ENCODE measurements at regions not wholly inside any gene's neighbourhood (a gene's known extent, or its start where the extent isn't known, plus 50 kb on each side); places are given as distances from the start of the nearest gene placed in this dataset.

GRCh38 chr14:51552768-51553404, 98.8 kb upstream of the FRMD6 start:
- DNase-seq: no peak

DNA sequence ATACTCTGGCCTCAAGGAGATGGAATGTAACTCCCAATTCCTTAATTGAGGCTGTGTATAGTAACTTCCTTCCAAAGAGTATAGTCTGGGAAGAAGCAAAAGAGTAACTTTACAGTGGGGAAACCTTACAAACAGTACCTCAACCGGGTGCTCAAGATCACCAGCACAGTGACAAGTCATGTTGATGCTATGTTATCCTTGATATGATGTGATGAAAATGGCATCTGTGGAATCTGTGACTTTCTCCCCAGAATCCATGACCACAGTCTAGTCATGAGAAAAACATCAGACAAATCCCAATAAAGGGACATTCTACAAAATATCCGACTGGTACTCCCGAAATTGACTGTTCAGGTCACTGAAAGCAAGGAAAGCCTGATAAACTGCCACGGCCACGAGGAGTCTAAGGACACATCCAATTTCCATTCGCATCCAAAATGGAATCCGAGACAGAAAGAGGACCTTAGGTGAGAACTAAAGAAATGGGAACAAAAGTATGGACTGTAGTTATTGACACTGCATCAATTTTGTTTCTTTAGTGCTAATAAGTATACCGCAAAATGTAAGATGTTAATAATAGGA, 97.3 kb upstream of the FRMD6 start:
- DNase-seq: no peak

- no peak for DNase-seq
Measured at GRCh38 chr14:51554953-51555352, 96.8 kb upstream of the FRMD6 start.

GRCh38 chr14:51561141-51561540, 90.6 kb upstream of the FRMD6 start:
- no peak for DNase-seq

- no peak for DNase-seq
Measured at GRCh38 chr14:51562816-51563215, 88.9 kb upstream of the FRMD6 start.

DNA sequence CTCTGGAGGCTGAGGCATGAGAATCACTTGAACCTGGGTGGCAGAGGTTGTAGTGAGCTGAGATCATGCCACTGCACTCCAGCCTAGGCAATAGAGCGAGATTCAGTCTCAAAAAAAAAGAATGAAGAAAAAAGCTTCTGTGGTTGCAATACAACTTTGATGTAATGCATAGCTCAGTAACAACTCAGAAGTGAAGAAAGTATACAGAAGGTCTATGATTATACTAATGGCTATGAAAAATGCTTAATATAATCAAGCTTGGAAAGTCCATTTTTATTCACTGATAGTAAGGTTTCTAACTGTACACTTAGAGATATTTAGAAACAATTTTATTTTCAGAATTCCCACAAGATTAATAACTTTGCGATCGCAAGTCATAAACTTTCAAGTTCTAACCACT, 88.2 kb upstream of the FRMD6 start:
- DNase-seq: no peak

DNA sequence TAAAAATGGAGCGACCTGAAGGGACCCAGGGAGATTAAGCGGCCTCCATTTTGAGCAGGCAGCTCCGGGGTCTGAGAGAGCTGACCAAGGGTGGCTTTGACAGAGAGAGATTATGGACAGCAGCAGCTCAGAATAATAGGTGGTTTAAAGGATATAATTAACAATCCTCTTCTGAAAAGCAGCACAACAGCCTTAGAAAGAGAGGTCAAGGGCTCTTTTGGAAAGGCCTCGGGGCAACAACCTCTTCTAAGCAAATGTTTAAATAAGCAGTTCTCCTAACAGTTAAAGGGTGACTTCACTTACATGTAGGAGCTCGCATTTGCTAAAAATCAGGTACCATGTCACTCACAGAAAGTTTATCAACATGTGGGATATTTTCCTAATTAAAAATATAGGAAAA, 87.2 kb upstream of the FRMD6 start:
- no peak for DNase-seq

GRCh38 chr14:51564986-51565604, 86.6 kb upstream of the FRMD6 start:
- no peak for DNase-seq

GRCh38 chr14:51566831-51567582, 84.7 kb upstream of the FRMD6 start:
- no peak for DNase-seq

- no peak for DNase-seq
Measured at GRCh38 chr14:51568366-51568765, 83.3 kb upstream of the FRMD6 start.

DNA sequence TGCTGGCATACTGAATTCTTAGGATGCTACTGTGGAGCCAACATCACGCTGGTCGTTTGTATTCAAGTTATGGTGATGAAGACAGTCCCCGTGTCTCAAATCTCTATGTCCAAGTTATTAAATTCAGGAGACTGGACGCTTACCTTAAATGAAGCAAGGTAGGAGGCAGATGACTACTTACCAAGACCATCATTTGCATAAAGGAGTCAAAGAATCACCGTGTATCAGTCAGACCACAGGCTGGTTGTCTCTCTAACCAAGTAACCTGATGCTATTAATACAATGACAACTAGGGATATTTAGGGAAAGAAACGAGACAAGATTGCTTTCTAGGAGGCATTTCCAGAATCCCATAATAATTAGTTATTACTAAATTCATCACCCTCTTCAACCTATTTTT, 78.1 kb upstream of the FRMD6 start:
- DNase-seq: no peak

GRCh38 chr14:51574009-51574408, 77.7 kb upstream of the FRMD6 start:
- DNase-seq: no peak

DNA sequence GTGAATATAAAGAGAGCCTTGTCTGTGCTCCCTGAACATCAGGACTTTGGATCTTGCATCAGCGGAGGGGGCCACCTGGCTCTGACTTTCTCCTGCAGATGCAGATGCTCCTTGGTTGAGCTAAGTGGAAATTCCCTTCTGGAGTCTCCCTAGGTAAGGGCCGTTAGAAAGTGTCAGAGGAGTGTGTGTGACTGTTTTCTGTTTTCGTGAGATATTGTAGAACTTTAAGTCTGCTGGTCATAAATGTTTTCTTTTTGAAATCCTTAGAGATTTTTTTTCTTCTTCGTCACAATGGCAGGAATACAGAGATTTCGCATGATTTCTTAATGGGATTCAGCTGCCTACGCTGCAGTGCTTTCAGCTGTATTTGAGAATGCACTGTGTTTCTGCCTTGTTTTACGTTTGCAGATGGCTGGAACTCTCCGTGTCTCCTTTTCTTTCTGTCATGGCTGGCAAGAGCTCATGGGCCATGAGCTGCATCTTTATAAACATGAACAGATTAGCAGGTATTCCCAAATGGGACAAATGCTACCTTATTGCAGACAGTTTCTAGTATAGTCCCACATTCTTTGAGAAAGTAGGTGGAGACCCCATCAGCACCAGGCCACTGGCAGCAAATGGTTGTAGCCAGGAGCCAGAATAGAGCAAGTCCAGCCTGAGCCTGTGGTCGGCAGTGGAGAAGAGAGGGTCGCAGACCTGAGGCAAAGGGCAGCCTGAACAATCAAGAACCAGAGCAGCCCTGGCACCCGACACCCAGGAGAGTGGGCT, 76.2 kb upstream of the FRMD6 start:
- peak; percentile 35 for DNase-seq

- no peak for DNase-seq
Measured at GRCh38 chr14:51576117-51576430, 75.6 kb upstream of the FRMD6 start.

GRCh38 chr14:51576879-51577278, 74.8 kb upstream of the FRMD6 start:
- DNase-seq: no peak

DNA sequence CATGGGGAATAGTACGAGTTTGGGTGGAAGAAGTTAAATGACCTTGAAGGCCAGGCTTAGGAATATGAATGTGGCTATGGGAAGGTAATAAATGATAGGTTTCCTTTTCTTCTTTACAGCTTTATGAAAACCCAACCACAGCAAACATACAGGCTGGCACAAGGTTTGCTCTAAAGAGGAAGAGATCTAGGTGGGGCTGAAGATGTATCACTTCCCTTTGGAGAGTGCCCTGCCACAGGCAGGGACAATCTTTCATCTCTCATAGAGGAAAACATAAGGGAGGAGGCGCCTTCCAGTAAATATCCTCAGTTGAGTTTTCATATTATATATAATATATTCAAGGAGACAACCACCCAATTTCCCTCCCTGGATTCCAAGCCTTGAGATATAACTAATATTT, 72.9 kb upstream of the FRMD6 start:
- no peak for DNase-seq

DNA sequence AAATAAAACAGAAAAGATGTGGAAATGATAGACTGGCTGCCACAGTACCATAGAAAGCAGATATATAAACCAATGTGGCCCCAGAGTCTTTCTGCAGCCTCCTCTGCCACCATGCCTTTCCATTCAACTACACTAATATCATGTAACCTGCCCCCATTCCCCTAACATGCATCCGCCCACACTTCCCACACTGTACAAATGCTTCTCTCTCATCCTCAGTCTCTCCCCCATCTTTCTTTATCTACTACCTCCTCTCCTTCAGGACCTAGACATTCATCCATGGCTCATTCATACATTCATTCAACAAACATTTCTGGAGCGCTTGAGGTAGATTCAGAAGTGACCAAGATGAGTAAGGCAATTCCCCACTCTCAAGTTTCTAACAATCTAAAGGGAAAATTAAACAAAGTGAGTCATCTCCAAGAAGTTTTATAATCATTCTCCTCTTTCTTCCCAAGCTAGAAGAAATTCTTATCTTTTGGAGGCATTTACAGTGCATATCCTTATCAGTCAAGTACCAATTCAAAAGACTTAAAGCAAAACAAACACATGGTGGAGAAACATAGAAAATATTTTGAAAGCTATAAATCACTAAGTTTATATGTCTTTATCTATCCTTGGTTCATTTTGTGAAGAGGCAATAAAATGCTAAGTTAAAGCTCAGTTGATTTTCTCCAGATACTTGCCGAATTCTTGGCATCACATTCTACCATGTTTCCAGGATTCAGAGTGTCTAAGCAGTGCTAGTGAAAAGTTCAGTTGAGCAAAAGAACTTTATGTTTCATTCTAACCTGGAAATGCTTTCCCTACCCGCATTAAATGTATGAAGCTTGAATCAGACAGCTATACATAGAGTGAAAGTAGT, 70.5 kb upstream of the FRMD6 start:
- no peak for DNase-seq

DNA sequence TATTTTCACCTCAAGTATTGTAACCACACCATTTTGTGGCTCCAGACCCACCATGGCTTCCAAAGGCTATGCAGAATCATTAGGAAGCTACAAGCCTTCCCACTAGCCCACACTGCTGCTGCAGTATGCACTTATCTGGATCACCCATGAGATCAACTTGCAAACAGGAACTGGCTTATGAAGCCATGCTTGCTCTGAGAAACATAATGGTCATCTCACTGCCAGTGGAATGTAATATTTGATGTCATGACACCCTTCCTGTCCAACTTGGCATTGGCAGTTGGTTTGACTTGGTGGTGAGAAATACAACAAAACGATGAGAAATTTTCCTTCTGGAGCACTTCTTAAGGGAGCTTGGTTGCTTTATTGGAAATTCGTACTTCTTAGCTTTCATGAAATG, 69.3 kb upstream of the FRMD6 start:
- DNase-seq: no peak

- no peak for DNase-seq
Measured at GRCh38 chr14:51585055-51585454, 66.7 kb upstream of the FRMD6 start.

GRCh38 chr14:51592836-51593235, 58.9 kb upstream of the FRMD6 start:
- no peak for DNase-seq

DNA sequence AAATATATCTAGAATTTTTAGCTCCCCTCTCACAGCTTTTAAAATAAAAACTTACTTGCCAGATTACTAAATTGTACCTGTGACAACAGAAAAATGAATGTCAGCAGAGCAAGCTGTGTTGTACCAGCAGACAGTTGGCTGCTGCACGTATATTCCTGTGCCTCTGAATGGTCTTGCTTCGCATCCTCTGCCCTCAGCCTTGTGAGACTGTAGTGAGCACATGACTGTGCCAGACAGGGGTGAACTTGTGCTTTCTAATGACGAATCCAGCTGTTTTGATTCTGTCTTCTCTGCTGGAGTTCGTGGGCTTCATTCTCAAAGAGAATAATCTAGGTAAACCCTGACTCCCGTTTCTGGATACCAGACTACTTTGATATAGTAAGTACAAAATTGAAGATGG, 58.3 kb upstream of the FRMD6 start:
- DNase-seq: no peak

GRCh38 chr14:51595881-51596455, 55.7 kb upstream of the FRMD6 start:
- DNase-seq: no peak
